NCI-H510A (cell line): ENCODE measurements at regions not wholly inside any gene's neighbourhood (a gene's known extent, or its start where the extent isn't known, plus 50 kb on each side); places are given as distances from the start of the nearest gene placed in this dataset.
"Not testable (repeated sequence)": the region's sequence is repeated elsewhere in the genome, so short reads cannot be mapped to it uniquely, and the experiment has no call there.

Experiments used
- DNase-seq: peaks from one replicate; lab custom pipeline; 2025; lab: John Stamatoyannopoulos, UW

GRCh38 chr5:89349246-89349980, 466.4 kb upstream of the MEF2C start:
- DNase-seq: no peak

GRCh38 chr5:89346573-89346972, 463.6 kb upstream of the MEF2C start:
- no peak for DNase-seq

- peak; percentile 48 for DNase-seq
These were observed 460.7 kb upstream of the MEF2C start for GRCh38 chr5:89343666-89344065.

- peak; percentile 2 for DNase-seq
These were observed 459.3 kb upstream of the MEF2C start for GRCh38 chr5:89342106-89342876.

GRCh38 chr5:89338935-89339334, 456.0 kb upstream of the MEF2C start:
- DNase-seq: no peak

- DNase-seq: no peak
These were observed 453.1 kb upstream of the MEF2C start for GRCh38 chr5:89336111-89336510.

- DNase-seq: no peak
These were observed 447.2 kb upstream of the MEF2C start for GRCh38 chr5:89330140-89330539.

- DNase-seq: no peak
These were observed 444.6 kb upstream of the MEF2C start for GRCh38 chr5:89327608-89328007.

GRCh38 chr5:89324990-89325389, 442.0 kb upstream of the MEF2C start:
- no peak for DNase-seq

- DNase-seq: no peak
These were observed 437.7 kb upstream of the MEF2C start for GRCh38 chr5:89320421-89321277.

- not testable (repeated sequence) for DNase-seq
These were observed 434.9 kb upstream of the MEF2C start for GRCh38 chr5:89317838-89318237.

- DNase-seq: peak; percentile 29
These were observed 432.5 kb upstream of the MEF2C start for GRCh38 chr5:89315286-89316100.

- DNase-seq: no peak
These were observed 431.0 kb upstream of the MEF2C start for GRCh38 chr5:89313804-89314588.

- no peak for DNase-seq
These were observed 430.1 kb upstream of the MEF2C start for GRCh38 chr5:89313044-89313443.

GRCh38 chr5:89309268-89309667, 426.3 kb upstream of the MEF2C start:
- no peak for DNase-seq

GRCh38 chr5:89308606-89309040, 425.6 kb upstream of the MEF2C start:
- DNase-seq: no peak

GRCh38 chr5:89307972-89308371, 425.0 kb upstream of the MEF2C start:
- DNase-seq: no peak

GRCh38 chr5:89307141-89307540, 424.2 kb upstream of the MEF2C start:
- not testable (repeated sequence) for DNase-seq

GRCh38 chr5:89303033-89303480, 420.1 kb upstream of the MEF2C start:
- DNase-seq: no peak

GRCh38 chr5:89302102-89302891, 419.3 kb upstream of the MEF2C start:
- DNase-seq: no peak
